Stomach (tissue), 4 donors: ENCODE measurements at regions not wholly inside any gene's neighbourhood (a gene's known extent, or its start where the extent isn't known, plus 50 kb on each side); places are given as distances from the start of the nearest gene placed in this dataset.
"Not testable (repeated sequence)": the region's sequence is repeated elsewhere in the genome, so short reads cannot be mapped to it uniquely, and the experiment has no call there.

ENCODE experiments used
- POLR2A ChIP-seq, 4 donors: fragments of 450-650 bp; IDR thresholded peaks; one replicate each; pipeline ENCODE4 v1.6.1; 2016; ENCODE audit warnings: antibody characterized with exemption in 4 of 4, control low read depth in 2 of 4, mild to moderate bottlenecking in 1 of 4, moderate library complexity in 1 of 4
- TF ChIP-seq, protein P1 (sequence below), 7 experiments: fragments of 450-650 bp in 4 of 7; fragments of 200-600 bp in 3 of 7; sonication (generic) in 3 of 7; IDR thresholded peaks; one replicate each; pipeline ENCODE4 v1.5.1; 2016 to 2019; ENCODE audit warnings: antibody characterized with exemption in 7 of 7, control low read depth in 2 of 7, mild to moderate bottlenecking in 1 of 7

DNA sequence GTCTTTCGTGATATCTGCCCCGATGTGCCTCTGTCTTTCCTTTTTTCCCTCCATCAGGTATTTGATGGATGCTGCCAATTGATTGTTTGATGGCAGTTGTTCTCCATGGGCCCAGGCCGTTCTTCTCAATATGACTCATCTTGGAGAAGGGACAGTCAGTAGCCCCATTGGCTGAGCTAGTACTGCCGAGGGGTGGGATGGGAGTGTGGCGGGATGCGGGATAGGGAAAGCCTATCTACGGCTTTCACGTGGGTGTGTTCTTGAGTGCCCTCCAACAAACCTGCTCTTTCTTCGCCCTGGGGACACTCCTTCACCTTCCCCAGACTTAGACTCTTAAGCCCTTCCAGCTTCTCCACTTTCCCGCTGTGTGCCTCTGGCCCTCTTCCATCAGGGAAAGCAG lies 159.4 kb downstream of the GOLGA8K start:
- not testable (repeated sequence) for TF ChIP-seq POLR2A (IDR thresholded peaks at IDR 0.05)
- TF ChIP-seq, protein P1, sequence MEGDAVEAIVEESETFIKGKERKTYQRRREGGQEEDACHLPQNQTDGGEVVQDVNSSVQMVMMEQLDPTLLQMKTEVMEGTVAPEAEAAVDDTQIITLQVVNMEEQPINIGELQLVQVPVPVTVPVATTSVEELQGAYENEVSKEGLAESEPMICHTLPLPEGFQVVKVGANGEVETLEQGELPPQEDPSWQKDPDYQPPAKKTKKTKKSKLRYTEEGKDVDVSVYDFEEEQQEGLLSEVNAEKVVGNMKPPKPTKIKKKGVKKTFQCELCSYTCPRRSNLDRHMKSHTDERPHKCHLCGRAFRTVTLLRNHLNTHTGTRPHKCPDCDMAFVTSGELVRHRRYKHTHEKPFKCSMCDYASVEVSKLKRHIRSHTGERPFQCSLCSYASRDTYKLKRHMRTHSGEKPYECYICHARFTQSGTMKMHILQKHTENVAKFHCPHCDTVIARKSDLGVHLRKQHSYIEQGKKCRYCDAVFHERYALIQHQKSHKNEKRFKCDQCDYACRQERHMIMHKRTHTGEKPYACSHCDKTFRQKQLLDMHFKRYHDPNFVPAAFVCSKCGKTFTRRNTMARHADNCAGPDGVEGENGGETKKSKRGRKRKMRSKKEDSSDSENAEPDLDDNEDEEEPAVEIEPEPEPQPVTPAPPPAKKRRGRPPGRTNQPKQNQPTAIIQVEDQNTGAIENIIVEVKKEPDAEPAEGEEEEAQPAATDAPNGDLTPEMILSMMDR (IDR thresholded peaks at IDR 0.05), result not testable (repeated sequence)
